Uterus (tissue), 3 donors: ENCODE measurements at regions not wholly inside any gene's neighbourhood (a gene's known extent, or its start where the extent isn't known, plus 50 kb on each side); places are given as distances from the start of the nearest gene placed in this dataset.

Experiments
- DNase-seq, 2 donors: peaks; one replicate each; pipeline ENCODE4 v3.0.0-alpha.2; 2019 to 2020
- H3K27ac ChIP-seq, 2 donors: fragments of 200-600 bp; sonication (generic); 1 replicate in 1 of 2; 2 replicates in 1 of 2; pipeline ENCODE4 v1.5.1; 2016 to 2018
- H3K27me3 ChIP-seq, 2 donors: fragments of 200-600 bp; sonication (generic); one replicate each; pipeline ENCODE4 v1.5.1; 2018 to 2019; ENCODE audit warnings: control low read depth in 1 of 2
- H3K36me3 ChIP-seq, 2 donors: fragments of 200-600 bp; sonication (generic); one replicate each; pipeline ENCODE4 v1.5.1; 2019; ENCODE audit warnings: control low read depth in 1 of 2
- H3K4me1 ChIP-seq, 2 donors: fragments of 200-600 bp; sonication (generic); one replicate each; pipeline ENCODE4 v1.5.1; 2018 to 2019; ENCODE audit warnings: control low read depth in 1 of 2
- H3K4me3 ChIP-seq, 2 donors: fragments of 200-600 bp; sonication (generic); 1 replicate in 1 of 2; 2 replicates in 1 of 2; pipeline ENCODE4 v1.5.1; 2018 to 2019; ENCODE audit warnings: mild to moderate bottlenecking in 1 of 2
- H3K9me3 ChIP-seq, 2 donors: fragments of 200-600 bp; sonication (generic); one replicate each; pipeline ENCODE4 v1.5.1; 2019; ENCODE audit warnings: control low read depth in 1 of 2
- CTCF ChIP-seq, 4 experiments: fragments of 200-600 bp in 2 of 4; fragments of 450-650 bp in 2 of 4; sonication (generic) in 2 of 4; IDR thresholded peaks; one replicate each; pipeline ENCODE4 v1.5.1; 2016 to 2019; ENCODE audit warnings: antibody characterized with exemption in 4 of 4, mild to moderate bottlenecking in 2 of 4, moderate library complexity in 1 of 4
- POLR2A ChIP-seq, 2 donors: fragments of 450-650 bp; IDR thresholded peaks; one replicate each; pipeline ENCODE4 v1.6.1; 2016; ENCODE audit warnings: antibody characterized with exemption in 2 of 2, mild to moderate bottlenecking in 1 of 2, moderate library complexity in 1 of 2
- intact Hi-C: fragments of 100-400 bp; cut with DNase I; formaldehyde crosslinking; loops from one replicate; pipeline ENCODE4 v1.15.1; 2023; ENCODE audit warnings: low total_unique reads
- donor health status: DM: yes; HTN: yes; CAD: no.

- H3K9me3 ChIP-seq, result no peaks in the 10 kb centered on the region
- H3K27me3 ChIP-seq, result no peaks in the 10 kb centered on the region
- TF ChIP-seq CTCF (IDR thresholded peaks at IDR 0.05) (no peak), POLR2A (IDR thresholded peaks at IDR 0.05) (no peak)
- H3K36me3 ChIP-seq, result no peaks in the 10 kb centered on the region
- intact Hi-C loops, result no loop called here
- DNase-seq, result no peak
- H3K4me3 ChIP-seq, result no peak overlapping the region
- H3K27ac ChIP-seq, result no peak overlapping the region
- peaks cover 0 to under 1% of the 10 kb centered on the region in 2 donors for H3K4me1 ChIP-seq
These were observed 50.3 kb upstream of the SLC6A6 start for GRCh38 chr3:14352002-14352627.
